Esophagus muscularis mucosa (tissue), 4 donors: ENCODE measurements at regions not wholly inside any gene's neighbourhood (a gene's known extent, or its start where the extent isn't known, plus 50 kb on each side); places are given as distances from the start of the nearest gene placed in this dataset.
"Not testable (repeated sequence)": the region's sequence is repeated elsewhere in the genome, so short reads cannot be mapped to it uniquely, and the experiment has no call there.

ENCODE experiments used
- DNase-seq: peaks from one replicate; pipeline ENCODE4 v3.0.0-alpha.2; 2017; ENCODE audit errors: extremely low spot score
- H3K27ac ChIP-seq, 4 donors: fragments of 200-600 bp; sonication (generic); replicated peaks in 1 of 4; 1 replicate in 3 of 4; 2 replicates in 1 of 4; pipeline ENCODE4 v1.5.1; 2016 to 2019; ENCODE audit warnings: mild to moderate bottlenecking in 1 of 4
- H3K27me3 ChIP-seq, 4 donors: fragments of 200-600 bp; sonication (generic); one replicate each; pipeline versions ENCODE4 v1.5.1 to v1.6.0; 2016 to 2019
- H3K36me3 ChIP-seq, 4 donors: fragments of 200-600 bp; sonication (generic); one replicate each; pipeline ENCODE4 v1.5.1; 2016 to 2019
- H3K4me1 ChIP-seq, 4 donors: fragments of 200-600 bp; sonication (generic); one replicate each; pipeline ENCODE4 v1.5.1; 2016 to 2019
- H3K4me3 ChIP-seq, 4 donors: fragments of 200-600 bp; sonication (generic); 1 replicate in 2 of 4; 2 replicates in 2 of 4; pipeline ENCODE4 v1.5.1; 2016 to 2019; ENCODE audit warnings: mild to moderate bottlenecking in 4 of 4, moderate library complexity in 1 of 4
- H3K9me3 ChIP-seq, 4 donors: fragments of 200-600 bp; sonication (generic); 1 replicate in 3 of 4; 2 replicates in 1 of 4; pipeline ENCODE4 v1.5.1; 2016 to 2019
- EP300 ChIP-seq: sonication (generic); formaldehyde crosslinking; IDR thresholded peaks from one replicate; pipeline ENCODE4 v1.6.1; 2017; ENCODE audit warnings: antibody characterized with exemption
- POLR2A ChIP-seq: fragments of 450-650 bp; IDR thresholded peaks from one replicate; pipeline ENCODE4 v1.6.1; 2017; ENCODE audit warnings: antibody characterized with exemption, moderate library complexity, mild to moderate bottlenecking, low read depth
- POLR2AphosphoS5 ChIP-seq, 2 donors: sonication (generic); formaldehyde crosslinking; IDR thresholded peaks; one replicate each; pipeline ENCODE4 v1.6.1; 2017; ENCODE audit warnings: antibody characterized with exemption in 2 of 2
- WGBS: methylation state at CpG from one replicate; pipeline ENCODE4 v1.1.5; 2018; 5-methylcytosine and 5-hydroxymethylcytosine counted together
- intact Hi-C: fragments of 100-400 bp; cut with DNase I; formaldehyde crosslinking; loops from one replicate; pipeline ENCODE4 v1.15.1; 2023
- TF ChIP-seq, protein P1 (sequence below), 3 experiments: fragments of 200-600 bp in 2 of 3; fragments of 450-650 bp in 1 of 3; sonication (generic) in 2 of 3; IDR thresholded peaks; one replicate each; pipeline ENCODE4 v1.5.1; 2017 to 2019; ENCODE audit warnings: antibody characterized with exemption in 3 of 3, mild to moderate bottlenecking in 2 of 3, moderate library complexity in 1 of 3

- H3K4me1 ChIP-seq, H3K4me3 ChIP-seq, H3K27me3 ChIP-seq, H3K36me3 ChIP-seq, DNase-seq, H3K27ac ChIP-seq, intact Hi-C loops: not testable (repeated sequence)
- peaks cover 0 to 22% (median 19%) of the 10 kb centered on the region in 4 donors for H3K9me3 ChIP-seq
- WGBS: 94% methylated on average over 3 of the region's 3 CpGs
These were observed 160.5 kb downstream of the OR4A47 start for GRCh38 chr11:48649064-48649463.

DNA sequence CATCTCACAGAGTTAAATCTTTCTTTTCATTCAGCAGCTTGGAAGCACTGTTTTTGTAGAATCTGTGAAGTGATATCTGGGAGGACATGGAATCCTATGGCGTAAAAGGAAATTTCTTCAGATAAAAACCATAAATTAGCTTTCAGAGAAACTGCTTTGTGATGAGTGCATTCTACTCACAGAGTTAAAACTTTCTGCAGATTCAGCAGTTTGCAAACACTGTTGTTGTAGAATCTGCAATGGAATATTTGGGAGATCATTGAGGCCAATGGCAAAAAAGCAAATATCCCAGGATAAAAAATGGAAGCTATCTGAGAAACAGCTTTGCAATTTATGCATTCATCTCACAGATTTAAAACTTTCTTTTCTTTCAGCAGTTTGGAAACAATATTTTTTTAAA lies 180.6 kb downstream of the OR4A47 start:
- intact Hi-C loops: no loop called here
- TF ChIP-seq POLR2A (no peak), POLR2AphosphoS5 (IDR thresholded peaks at IDR 0.05) (no peak), EP300 (no peak)
- TF ChIP-seq, protein P1, sequence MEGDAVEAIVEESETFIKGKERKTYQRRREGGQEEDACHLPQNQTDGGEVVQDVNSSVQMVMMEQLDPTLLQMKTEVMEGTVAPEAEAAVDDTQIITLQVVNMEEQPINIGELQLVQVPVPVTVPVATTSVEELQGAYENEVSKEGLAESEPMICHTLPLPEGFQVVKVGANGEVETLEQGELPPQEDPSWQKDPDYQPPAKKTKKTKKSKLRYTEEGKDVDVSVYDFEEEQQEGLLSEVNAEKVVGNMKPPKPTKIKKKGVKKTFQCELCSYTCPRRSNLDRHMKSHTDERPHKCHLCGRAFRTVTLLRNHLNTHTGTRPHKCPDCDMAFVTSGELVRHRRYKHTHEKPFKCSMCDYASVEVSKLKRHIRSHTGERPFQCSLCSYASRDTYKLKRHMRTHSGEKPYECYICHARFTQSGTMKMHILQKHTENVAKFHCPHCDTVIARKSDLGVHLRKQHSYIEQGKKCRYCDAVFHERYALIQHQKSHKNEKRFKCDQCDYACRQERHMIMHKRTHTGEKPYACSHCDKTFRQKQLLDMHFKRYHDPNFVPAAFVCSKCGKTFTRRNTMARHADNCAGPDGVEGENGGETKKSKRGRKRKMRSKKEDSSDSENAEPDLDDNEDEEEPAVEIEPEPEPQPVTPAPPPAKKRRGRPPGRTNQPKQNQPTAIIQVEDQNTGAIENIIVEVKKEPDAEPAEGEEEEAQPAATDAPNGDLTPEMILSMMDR (IDR thresholded peaks at IDR 0.05): no peak
- no peak for DNase-seq
- no peaks in the 10 kb centered on the region for H3K4me1 ChIP-seq
- H3K9me3 ChIP-seq: peaks cover 0 to 91% (median 58%) of the 10 kb centered on the region in 4 donors
- no peaks in the 10 kb centered on the region for H3K27me3 ChIP-seq
- WGBS: 95% methylated on average over 1 of the region's 1 CpG
- no peaks in the 10 kb centered on the region for H3K36me3 ChIP-seq
- H3K27ac ChIP-seq: no peak overlapping the region
- no peak overlapping the region for H3K4me3 ChIP-seq

DNA sequence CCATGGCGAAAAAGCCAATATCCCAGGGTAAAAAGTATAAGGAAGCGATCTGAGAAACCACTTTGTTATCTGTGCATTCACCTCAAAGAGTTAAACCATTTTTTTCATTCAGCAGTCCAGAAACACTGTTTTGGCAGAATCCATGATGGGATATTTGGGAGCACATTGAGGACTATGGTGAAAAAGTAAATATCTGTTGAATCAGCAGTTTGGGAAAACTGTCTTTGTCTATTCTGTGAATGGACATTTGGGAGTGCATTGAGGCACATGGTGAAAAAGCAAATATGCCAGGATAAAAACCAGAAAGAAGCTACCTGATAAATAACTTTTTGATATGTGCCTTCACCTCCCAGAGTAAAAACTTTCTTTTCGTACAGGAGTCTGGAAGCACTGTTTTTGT lies 187.4 kb downstream of the OR4A47 start:
- 85% methylated on average over 3 of the region's 3 CpGs for WGBS
- H3K36me3 ChIP-seq: no peaks in the 10 kb centered on the region
- TF ChIP-seq POLR2A (no peak), EP300 (no peak), POLR2AphosphoS5 (IDR thresholded peaks at IDR 0.05) (no peak)
- TF ChIP-seq, protein P1 (IDR thresholded peaks at IDR 0.05): no peak

GRCh38 chr11:48683226-48683720 lies 194.7 kb downstream of the OR4A47 start:
- intact Hi-C loops: no loop called here
- Histone ChIP-seq H3K36me3 (no peaks in the 10 kb centered on the region), H3K27me3 (no peaks in the 10 kb centered on the region), H3K27ac (no peak overlapping the region), H3K4me1 (no peaks in the 10 kb centered on the region), H3K4me3 (no peak overlapping the region), H3K9me3 (peaks cover 0 to 28% (median 20%) of the 10 kb centered on the region in 4 donors)
- DNase-seq: no peak
- WGBS: 46% methylated on average over 4 of the region's 5 CpGs
- no peak for TF ChIP-seq POLR2AphosphoS5 (IDR thresholded peaks at IDR 0.05)

More for the DNA sequence above, 187.4 kb downstream of the OR4A47 start:
- H3K9me3 ChIP-seq: peaks cover 0 to 62% (median 47%) of the 10 kb centered on the region in 4 donors
- intact Hi-C loops: no loop called here
- H3K4me1 ChIP-seq: no peaks in the 10 kb centered on the region
- H3K27me3 ChIP-seq: no peaks in the 10 kb centered on the region
- no peak overlapping the region for H3K27ac ChIP-seq
- DNase-seq: no peak
- H3K4me3 ChIP-seq: no peak overlapping the region

DNA sequence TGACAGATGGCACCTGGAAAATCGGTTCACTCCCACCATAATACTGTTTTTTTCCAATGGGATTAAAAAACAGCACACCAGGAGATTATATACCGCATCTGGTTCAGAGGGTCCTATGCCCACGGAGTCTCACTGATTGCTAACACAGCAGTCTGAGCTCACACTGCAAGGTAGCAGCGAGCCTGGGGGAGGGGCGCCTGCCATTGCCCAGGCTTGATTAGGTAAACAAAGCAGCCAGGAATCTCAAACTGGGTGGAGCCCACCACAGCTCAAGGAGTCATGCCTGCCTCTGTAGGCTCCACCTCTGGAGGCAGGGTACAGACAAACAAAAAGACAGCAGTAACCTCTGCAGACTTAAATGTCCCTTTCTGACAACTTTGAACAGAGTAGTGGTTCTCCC lies 240.9 kb downstream of the OR4A47 start:
- H3K27me3 ChIP-seq, H3K36me3 ChIP-seq, H3K27ac ChIP-seq, DNase-seq, H3K4me3 ChIP-seq, intact Hi-C loops, H3K4me1 ChIP-seq: not testable (repeated sequence)
- H3K9me3 ChIP-seq: peaks cover 0 to 46% (median 31%) of the 10 kb centered on the region in 4 donors
- WGBS: 88% methylated on average over 3 of the region's 5 CpGs

DNA sequence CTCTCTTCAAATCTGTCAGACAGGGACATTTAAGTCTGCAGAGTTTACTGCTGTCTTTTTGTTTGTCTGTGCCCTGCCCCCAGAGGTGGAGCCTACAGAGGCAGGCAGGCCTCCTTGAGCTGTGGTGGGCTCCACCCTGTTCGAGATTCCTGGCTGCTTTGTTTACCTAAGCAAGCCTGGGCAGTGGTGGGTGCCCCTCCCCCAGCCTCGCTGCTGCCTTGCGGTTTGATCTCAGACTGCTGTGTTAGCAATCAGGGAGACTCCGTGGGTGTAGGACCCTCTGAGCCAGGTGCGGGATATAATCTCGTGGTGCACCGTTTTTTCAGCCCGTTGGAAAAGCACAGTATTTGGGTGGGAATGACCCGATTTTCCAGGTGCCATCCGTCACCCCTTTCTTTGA lies 233.6 kb downstream of the TRIM51G start:
- H3K4me3 ChIP-seq, intact Hi-C loops: not testable (repeated sequence)

More for the DNA sequence above, 233.6 kb downstream of the TRIM51G start:
- WGBS: 75% methylated on average over 6 of the region's 10 CpGs
- H3K27ac ChIP-seq, H3K4me1 ChIP-seq, H3K27me3 ChIP-seq, H3K36me3 ChIP-seq, DNase-seq: not testable (repeated sequence)
- H3K9me3 ChIP-seq: peaks cover 0 to 27% (median 18%) of the 10 kb centered on the region in 4 donors
